Tibial nerve (tissue), 4 donors: ENCODE measurements at regions not wholly inside any gene's neighbourhood (a gene's known extent, or its start where the extent isn't known, plus 50 kb on each side); places are given as distances from the start of the nearest gene placed in this dataset.

Source experiments
- DNase-seq, 2 donors: peaks; one replicate each; pipeline ENCODE4 v3.0.0-alpha.2; 2019; ENCODE audit warnings: low spot score in 2 of 2
- H3K27ac ChIP-seq, 4 donors: fragments of 200-600 bp; sonication (generic) in 3 of 4; one replicate each; pipeline ENCODE4 v1.5.1; 2017 to 2019; ENCODE audit warnings: mild to moderate bottlenecking in 1 of 4
- H3K27me3 ChIP-seq, 2 donors: fragments of 200-600 bp; sonication (generic) in 1 of 2; one replicate each; pipeline versions ENCODE4 v1.5.1 to v1.6.0; 2017 to 2019
- H3K36me3 ChIP-seq, 3 donors: fragments of 200-600 bp; sonication (generic); one replicate each; pipeline ENCODE4 v1.5.1; 2018 to 2019
- H3K4me1 ChIP-seq, 4 donors: fragments of 200-600 bp; sonication (generic) in 3 of 4; one replicate each; pipeline ENCODE4 v1.5.1; 2017 to 2019
- H3K4me3 ChIP-seq, 4 donors: fragments of 200-600 bp; sonication (generic) in 3 of 4; one replicate each; pipeline ENCODE4 v1.5.1; 2017 to 2019; ENCODE audit warnings: mild to moderate bottlenecking in 1 of 4, moderate library complexity in 1 of 4
- H3K9me3 ChIP-seq, 4 donors: fragments of 200-600 bp; sonication (generic) in 3 of 4; one replicate each; pipeline ENCODE4 v1.5.1; 2017 to 2019
- EP300 ChIP-seq, 2 donors: sonication (generic); formaldehyde crosslinking; IDR thresholded peaks; one replicate each; pipeline ENCODE4 v1.6.1; 2017; ENCODE audit warnings: antibody characterized with exemption in 2 of 2, mild to moderate bottlenecking in 1 of 2
- POLR2A ChIP-seq, 2 donors: fragments of 450-650 bp; IDR thresholded peaks; one replicate each; pipeline ENCODE4 v1.6.1; 2017; ENCODE audit warnings: antibody characterized with exemption in 2 of 2, mild to moderate bottlenecking in 2 of 2, moderate library complexity in 2 of 2
- WGBS, 2 donors: methylation state at CpG; one replicate each; pipeline ENCODE4 v1.1.5; 2018; 5-methylcytosine and 5-hydroxymethylcytosine counted together
- TF ChIP-seq, protein P1 (sequence below), 5 experiments: fragments of 200-600 bp in 3 of 5; fragments of 450-650 bp in 2 of 5; sonication (generic) in 3 of 5; IDR thresholded peaks; one replicate each; pipeline ENCODE4 v1.5.1; 2016 to 2019; ENCODE audit warnings: antibody characterized with exemption in 5 of 5, mild to moderate bottlenecking in 3 of 5, moderate library complexity in 2 of 5

DNA sequence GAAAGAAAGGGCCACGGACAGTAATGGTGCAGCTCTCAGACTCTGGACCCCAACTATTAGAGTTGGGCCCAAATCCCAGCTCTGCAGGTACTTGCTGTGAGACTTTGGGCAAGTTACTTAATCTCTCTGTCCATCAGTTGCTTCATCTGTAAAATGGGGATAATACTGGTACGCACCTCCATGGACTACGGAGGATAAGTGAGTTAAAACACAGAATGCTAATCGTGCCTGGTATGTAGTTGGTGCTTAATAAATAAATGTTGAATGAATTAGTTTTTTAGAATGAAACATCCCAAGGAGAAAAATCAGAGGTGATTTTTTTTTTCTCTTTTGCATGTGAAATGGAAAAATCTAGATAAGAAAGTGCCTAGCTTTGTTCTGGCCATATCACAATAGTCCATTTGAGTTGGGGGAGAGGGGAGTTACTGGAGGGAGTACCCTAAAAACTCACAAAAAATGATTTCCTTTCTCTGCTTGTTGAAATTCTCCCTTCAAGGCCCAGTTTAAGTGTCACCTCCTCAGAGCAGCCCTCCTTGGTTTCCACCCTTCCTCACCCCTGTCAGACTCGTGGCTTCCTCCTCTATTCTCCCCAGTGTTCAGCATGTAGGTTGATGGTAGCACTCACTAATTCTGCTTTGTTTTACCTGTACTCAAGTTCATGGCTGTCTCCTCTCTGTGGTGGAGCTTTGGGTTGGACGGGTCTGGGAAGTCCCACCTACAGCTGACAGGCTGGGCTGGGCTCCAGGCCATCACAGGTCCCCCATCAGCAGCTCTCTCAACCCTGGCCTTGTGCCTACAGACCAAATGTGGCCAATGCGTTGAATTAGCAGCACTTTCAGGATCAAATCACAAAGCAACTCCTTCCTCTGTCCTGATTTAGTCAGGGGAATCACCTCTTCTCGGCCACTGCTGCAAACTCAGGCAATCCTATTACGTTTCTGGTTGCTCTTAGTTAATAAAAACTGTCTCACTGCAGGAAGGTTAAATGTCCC, 92.8 kb upstream of the TAF1B start:
- DNase-seq, result no peak
- H3K36me3 ChIP-seq, result no peaks in the 10 kb centered on the region
- H3K4me1 ChIP-seq, result peaks cover 0 to 16% (median 9%) of the 10 kb centered on the region in 4 donors
- no peaks in the 10 kb centered on the region for H3K9me3 ChIP-seq
- H3K27me3 ChIP-seq, result no peaks in the 10 kb centered on the region
- H3K27ac ChIP-seq, result no peak overlapping the region
- no peak overlapping the region for H3K4me3 ChIP-seq
- TF ChIP-seq POLR2A (IDR thresholded peaks at IDR 0.05), result no peak
- no peak for TF ChIP-seq EP300 (IDR thresholded peaks at IDR 0.05)
- TF ChIP-seq, protein P1, sequence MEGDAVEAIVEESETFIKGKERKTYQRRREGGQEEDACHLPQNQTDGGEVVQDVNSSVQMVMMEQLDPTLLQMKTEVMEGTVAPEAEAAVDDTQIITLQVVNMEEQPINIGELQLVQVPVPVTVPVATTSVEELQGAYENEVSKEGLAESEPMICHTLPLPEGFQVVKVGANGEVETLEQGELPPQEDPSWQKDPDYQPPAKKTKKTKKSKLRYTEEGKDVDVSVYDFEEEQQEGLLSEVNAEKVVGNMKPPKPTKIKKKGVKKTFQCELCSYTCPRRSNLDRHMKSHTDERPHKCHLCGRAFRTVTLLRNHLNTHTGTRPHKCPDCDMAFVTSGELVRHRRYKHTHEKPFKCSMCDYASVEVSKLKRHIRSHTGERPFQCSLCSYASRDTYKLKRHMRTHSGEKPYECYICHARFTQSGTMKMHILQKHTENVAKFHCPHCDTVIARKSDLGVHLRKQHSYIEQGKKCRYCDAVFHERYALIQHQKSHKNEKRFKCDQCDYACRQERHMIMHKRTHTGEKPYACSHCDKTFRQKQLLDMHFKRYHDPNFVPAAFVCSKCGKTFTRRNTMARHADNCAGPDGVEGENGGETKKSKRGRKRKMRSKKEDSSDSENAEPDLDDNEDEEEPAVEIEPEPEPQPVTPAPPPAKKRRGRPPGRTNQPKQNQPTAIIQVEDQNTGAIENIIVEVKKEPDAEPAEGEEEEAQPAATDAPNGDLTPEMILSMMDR (IDR thresholded peaks at IDR 0.05), result no peak
- 80 to 84% methylated on average over 9 of the region's 9 CpGs for WGBS, 2 donors

DNA sequence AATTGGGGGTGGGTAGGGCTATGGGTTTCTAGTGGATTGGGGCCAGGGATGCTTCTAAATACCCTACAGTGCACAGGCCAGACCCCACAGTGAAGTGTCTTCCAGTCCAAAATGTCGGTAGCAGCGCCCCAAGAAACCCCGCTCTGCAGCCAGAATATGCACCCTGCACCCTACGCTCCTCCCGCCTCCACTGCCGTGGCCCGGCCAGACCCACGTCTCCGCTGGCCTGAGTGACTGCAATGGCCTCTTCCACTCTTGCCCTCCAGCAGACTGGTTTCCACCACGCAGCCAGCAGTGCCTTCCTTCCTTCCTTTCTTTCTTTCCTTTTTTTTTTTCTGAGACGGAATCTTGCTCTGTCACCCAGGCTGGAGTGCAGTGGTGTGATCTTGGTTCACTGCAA, 91.4 kb upstream of the TAF1B start:
- TF ChIP-seq, protein P1 (IDR thresholded peaks at IDR 0.05), result no peak
- no peak for TF ChIP-seq EP300 (IDR thresholded peaks at IDR 0.05)
- no peak for TF ChIP-seq POLR2A (IDR thresholded peaks at IDR 0.05)
- 90 to 92% methylated on average over 11 of the region's 11 CpGs for WGBS, 2 donors
- H3K27ac ChIP-seq, result no peak overlapping the region
- H3K4me1 ChIP-seq, result peaks cover 0 to 22% (median 9%) of the 10 kb centered on the region in 4 donors
- no peaks in the 10 kb centered on the region for H3K36me3 ChIP-seq
- no peaks in the 10 kb centered on the region for H3K9me3 ChIP-seq
- H3K4me3 ChIP-seq, result no peak overlapping the region
- no peak for DNase-seq
- no peaks in the 10 kb centered on the region for H3K27me3 ChIP-seq

DNA sequence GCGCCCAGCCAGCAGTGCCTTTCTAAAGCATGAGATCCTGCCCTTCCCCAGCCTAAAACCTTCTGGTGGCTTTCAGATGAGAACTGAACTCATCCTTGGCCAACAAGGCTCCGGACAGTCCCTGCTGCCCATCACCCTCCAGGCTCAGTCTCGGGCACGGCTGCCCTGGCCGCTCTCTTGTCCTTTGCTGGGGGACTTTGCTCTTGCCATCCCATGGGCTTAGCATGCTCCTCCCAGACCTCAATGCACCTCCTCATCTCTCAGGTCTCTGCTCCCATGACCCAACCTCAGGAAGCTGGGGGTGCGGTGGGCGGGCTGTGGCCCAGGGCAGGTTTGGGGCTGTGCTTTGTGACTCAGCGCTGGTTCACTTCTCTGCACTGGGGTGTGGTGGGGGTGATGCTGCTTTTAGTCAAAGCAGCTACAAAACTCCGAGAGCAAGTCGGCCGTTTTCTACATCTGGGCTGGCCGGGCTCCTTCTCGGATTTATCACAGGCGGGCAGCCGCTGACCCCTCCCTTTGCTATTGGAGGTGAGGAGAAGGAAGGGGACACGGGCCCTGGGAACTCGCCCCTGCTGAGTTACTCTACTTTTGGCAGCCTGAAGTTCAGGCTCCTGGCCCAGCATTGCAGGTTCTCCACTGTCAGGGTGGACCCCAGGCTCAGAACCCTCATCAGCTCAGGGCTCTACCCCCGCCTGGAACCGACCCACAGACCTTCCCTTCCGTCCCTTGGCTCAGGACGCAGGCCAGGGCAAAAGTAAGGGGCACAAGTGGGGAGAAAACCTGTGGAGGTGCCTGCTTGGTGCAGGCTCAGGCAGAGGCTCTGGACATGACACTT, 90.6 kb upstream of the TAF1B start:
- Histone ChIP-seq H3K4me3 (no peak overlapping the region), H3K27me3 (no peaks in the 10 kb centered on the region), H3K9me3 (no peaks in the 10 kb centered on the region), H3K36me3 (no peaks in the 10 kb centered on the region), H3K27ac (no peak overlapping the region), H3K4me1 (peaks cover 0 to 30% (median 16%) of the 10 kb centered on the region in 4 donors)
- WGBS, 2 donors, result 76 to 80% methylated on average over 20 to 21 of the region's 21 CpGs
- TF ChIP-seq POLR2A (IDR thresholded peaks at IDR 0.05) (no peak), EP300 (IDR thresholded peaks at IDR 0.05) (no peak)
- TF ChIP-seq, protein P1 (IDR thresholded peaks at IDR 0.05), result no peak
- DNase-seq, result no peak

DNA sequence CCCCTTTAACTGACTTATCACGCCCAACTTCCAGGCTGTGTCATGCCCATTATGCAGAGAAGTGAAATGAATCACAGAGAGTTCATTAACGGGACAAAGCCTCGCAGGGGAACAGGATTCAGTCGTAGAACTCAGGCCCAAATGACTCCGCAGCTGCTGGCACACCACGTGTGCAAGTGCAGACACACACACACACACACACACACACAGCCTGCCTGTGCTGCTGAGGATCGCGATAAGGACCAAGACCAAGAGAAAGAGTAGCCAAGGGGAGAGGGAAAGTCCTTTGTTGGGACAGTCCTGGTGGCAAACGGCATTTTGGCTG, 90.0 kb upstream of the TAF1B start:
- no peak for TF ChIP-seq POLR2A (IDR thresholded peaks at IDR 0.05)
- TF ChIP-seq, protein P1 (IDR thresholded peaks at IDR 0.05), result no peak
- TF ChIP-seq EP300 (IDR thresholded peaks at IDR 0.05), result peak in 1 of 2 donors; percentile 15
- H3K27ac ChIP-seq, result no peak overlapping the region
- no peaks in the 10 kb centered on the region for H3K27me3 ChIP-seq
- H3K4me3 ChIP-seq, result no peak overlapping the region
- peak in 1 of 2 donors; percentile 31 for DNase-seq
- 14 to 25% methylated on average over 8 to 9 of the region's 9 CpGs for WGBS, 2 donors
- H3K9me3 ChIP-seq, result no peaks in the 10 kb centered on the region
- no peaks in the 10 kb centered on the region for H3K36me3 ChIP-seq
- H3K4me1 ChIP-seq, result peaks cover 0 to 36% (median 18%) of the 10 kb centered on the region in 4 donors
